D721Med (cell line): ENCODE measurements at regions not wholly inside any gene's neighbourhood (a gene's known extent, or its start where the extent isn't known, plus 50 kb on each side); places are given as distances from the start of the nearest gene placed in this dataset.

Experiments
- DNase-seq: peaks from one replicate; pipeline ENCODE4 v3.0.0; 2011; ENCODE audit warnings: low spot score; ENCODE audit not compliant: insufficient read length
- FAIRE-seq: peaks from 2 replicates; lab custom pipeline; 2011; peaks lifted over from hg19 to GRCh38; lab: Jason Lieb, UNC
- CTCF ChIP-seq: IDR thresholded peaks from 2 replicates; pipeline ENCODE4 v1.5.1; 2012; ENCODE audit warnings: mild to moderate bottlenecking, control low read depth; ENCODE audit not compliant: insufficient read depth; ENCODE audit errors: missing control alignments

- DNase-seq (no peak), FAIRE-seq (no peak)
- TF ChIP-seq CTCF = no peak
Observed at GRCh38 chrX:79300856-79301255, 66.3 kb downstream of the ITM2A start.

GRCh38 chrX:79290596-79290995, 76.5 kb downstream of the ITM2A start:
- TF ChIP-seq CTCF = no peak
- FAIRE-seq (no peak), DNase-seq (no peak)

GRCh38 chrX:79288733-79289132, 78.4 kb downstream of the ITM2A start:
- TF ChIP-seq CTCF = no peak
- FAIRE-seq (no peak), DNase-seq (no peak)

GRCh38 chrX:79287724-79288123, 79.4 kb downstream of the ITM2A start:
- DNase-seq (no peak), FAIRE-seq (no peak)
- no peak for TF ChIP-seq CTCF

- TF ChIP-seq CTCF = no peak
- FAIRE-seq (no peak), DNase-seq (no peak)
Observed at GRCh38 chrX:79281775-79282174, 85.4 kb downstream of the ITM2A start.

- DNase-seq (no peak), FAIRE-seq (no peak)
- no peak for TF ChIP-seq CTCF
Observed at GRCh38 chrX:79270401-79270800, 96.7 kb downstream of the ITM2A start.

- no peak for FAIRE-seq
- no peak for DNase-seq
- TF ChIP-seq CTCF = no peak
Observed at GRCh38 chrX:79268788-79269187, 98.3 kb downstream of the ITM2A start.
